T-helper 2 cell treated with Interferon-gamma antibody and Interleukin-4, amounts not matched to agents 5 μg/mL and 100 μg/mL, for 36 hours (primary cell): ENCODE measurements at regions not wholly inside any gene's neighbourhood (a gene's known extent, or its start where the extent isn't known, plus 50 kb on each side); places are given as distances from the start of the nearest gene placed in this dataset.
"Not testable (repeated sequence)": the region's sequence is repeated elsewhere in the genome, so short reads cannot be mapped to it uniquely, and the experiment has no call there.

Source experiments
- DNase-seq: peaks from one replicate; pipeline ENCODE4 v3.0.0; 2021; ENCODE audit warnings: low spot score
- H3K27ac Mint-ChIP-seq: one replicate; pipeline ENCODE4 v1.8.0; 2021; ENCODE audit warnings: mild to moderate bottlenecking, mixed read lengths
- H3K27me3 Mint-ChIP-seq: one replicate; pipeline ENCODE4 v1.8.0; 2021; ENCODE audit warnings: low read depth, mixed read lengths
- H3K36me3 Mint-ChIP-seq: one replicate; pipeline ENCODE4 v1.8.0; 2021; ENCODE audit warnings: low read depth, mixed read lengths
- H3K4me1 Mint-ChIP-seq: one replicate; pipeline ENCODE4 v1.8.0; 2021; ENCODE audit warnings: low read depth, mixed read lengths
- H3K4me3 Mint-ChIP-seq: one replicate; pipeline ENCODE4 v1.8.0; 2022; ENCODE audit warnings: mild to moderate bottlenecking, moderate library complexity, mixed read lengths
- H3K9me3 Mint-ChIP-seq: one replicate; pipeline ENCODE4 v1.8.0; 2021; ENCODE audit warnings: mixed read lengths

- Mint-ChIP-seq H3K36me3 (no peaks in the 10 kb centered on the region), H3K4me1 (no peaks in the 10 kb centered on the region), H3K27me3 (no peaks in the 10 kb centered on the region), H3K27ac (no peak overlapping the region), H3K9me3 (peaks cover 32% of the 10 kb centered on the region), H3K4me3 (no peak overlapping the region)
- DNase-seq = no peak
These were observed 1538.9 kb upstream of the RAG2 start for GRCh38 chr11:38136887-38137286.

- H3K9me3 Mint-ChIP-seq = peaks cover 36% of the 10 kb centered on the region
- H3K36me3 Mint-ChIP-seq = no peaks in the 10 kb centered on the region
- H3K27ac Mint-ChIP-seq = no peak overlapping the region
- no peaks in the 10 kb centered on the region for H3K4me1 Mint-ChIP-seq
- DNase-seq = no peak
- H3K4me3 Mint-ChIP-seq = no peak overlapping the region
- H3K27me3 Mint-ChIP-seq = no peaks in the 10 kb centered on the region
These were observed 1533.5 kb upstream of the RAG2 start for GRCh38 chr11:38131535-38131934.

- H3K4me1 Mint-ChIP-seq = no peaks in the 10 kb centered on the region
- H3K27me3 Mint-ChIP-seq = no peaks in the 10 kb centered on the region
- no peak for DNase-seq
- H3K4me3 Mint-ChIP-seq = no peak overlapping the region
- H3K36me3 Mint-ChIP-seq = no peaks in the 10 kb centered on the region
- H3K27ac Mint-ChIP-seq = no peak overlapping the region
- H3K9me3 Mint-ChIP-seq = peaks cover 34% of the 10 kb centered on the region
These were observed 1532.9 kb upstream of the RAG2 start for GRCh38 chr11:38130976-38131375.

GRCh38 chr11:38130514-38130913 is 1532.5 kb upstream of the RAG2 start:
- Mint-ChIP-seq H3K27me3 (no peaks in the 10 kb centered on the region), H3K36me3 (no peaks in the 10 kb centered on the region), H3K27ac (no peak overlapping the region), H3K9me3 (peaks cover 35% of the 10 kb centered on the region), H3K4me3 (no peak overlapping the region), H3K4me1 (no peaks in the 10 kb centered on the region)
- no peak for DNase-seq

- no peaks in the 10 kb centered on the region for H3K4me1 Mint-ChIP-seq
- H3K27me3 Mint-ChIP-seq = no peaks in the 10 kb centered on the region
- peaks cover 34% of the 10 kb centered on the region for H3K9me3 Mint-ChIP-seq
- no peak for DNase-seq
- H3K4me3 Mint-ChIP-seq = no peak overlapping the region
- H3K36me3 Mint-ChIP-seq = no peaks in the 10 kb centered on the region
- H3K27ac Mint-ChIP-seq = no peak overlapping the region
These were observed 1525.6 kb upstream of the RAG2 start for GRCh38 chr11:38123673-38124072.

GRCh38 chr11:38116616-38117015 is 1518.6 kb upstream of the RAG2 start:
- not testable (repeated sequence) for H3K27me3 Mint-ChIP-seq, H3K4me1 Mint-ChIP-seq, H3K36me3 Mint-ChIP-seq, H3K4me3 Mint-ChIP-seq, H3K27ac Mint-ChIP-seq, DNase-seq
- peaks cover 47% of the 10 kb centered on the region for H3K9me3 Mint-ChIP-seq

- H3K27me3 Mint-ChIP-seq, H3K4me1 Mint-ChIP-seq, H3K36me3 Mint-ChIP-seq, DNase-seq, H3K27ac Mint-ChIP-seq, H3K4me3 Mint-ChIP-seq: not testable (repeated sequence)
- H3K9me3 Mint-ChIP-seq = peaks cover 48% of the 10 kb centered on the region
These were observed 1517.3 kb upstream of the RAG2 start for GRCh38 chr11:38115381-38115780.

- DNase-seq = no peak
- Mint-ChIP-seq H3K4me3 (no peak overlapping the region), H3K36me3 (no peaks in the 10 kb centered on the region), H3K9me3 (peaks cover 33% of the 10 kb centered on the region), H3K27ac (no peak overlapping the region), H3K27me3 (no peaks in the 10 kb centered on the region), H3K4me1 (no peaks in the 10 kb centered on the region)
These were observed 1502.9 kb upstream of the RAG2 start for GRCh38 chr11:38100836-38101462.

GRCh38 chr11:38095268-38095667 is 1497.2 kb upstream of the RAG2 start:
- H3K36me3 Mint-ChIP-seq = no peaks in the 10 kb centered on the region
- no peaks in the 10 kb centered on the region for H3K27me3 Mint-ChIP-seq
- DNase-seq = no peak
- no peak overlapping the region for H3K27ac Mint-ChIP-seq
- H3K4me1 Mint-ChIP-seq = no peaks in the 10 kb centered on the region
- peaks cover 27% of the 10 kb centered on the region for H3K9me3 Mint-ChIP-seq
- no peak overlapping the region for H3K4me3 Mint-ChIP-seq

GRCh38 chr11:38089726-38090125 is 1491.7 kb upstream of the RAG2 start:
- H3K9me3 Mint-ChIP-seq = peaks cover 25% of the 10 kb centered on the region
- H3K4me1 Mint-ChIP-seq = no peaks in the 10 kb centered on the region
- H3K4me3 Mint-ChIP-seq = no peak overlapping the region
- H3K36me3 Mint-ChIP-seq = no peaks in the 10 kb centered on the region
- DNase-seq = no peak
- H3K27me3 Mint-ChIP-seq = no peaks in the 10 kb centered on the region
- no peak overlapping the region for H3K27ac Mint-ChIP-seq

- H3K9me3 Mint-ChIP-seq = peaks cover 30% of the 10 kb centered on the region
- H3K4me1 Mint-ChIP-seq = no peaks in the 10 kb centered on the region
- DNase-seq = no peak
- H3K27me3 Mint-ChIP-seq = no peaks in the 10 kb centered on the region
- H3K36me3 Mint-ChIP-seq = no peaks in the 10 kb centered on the region
- H3K27ac Mint-ChIP-seq = no peak overlapping the region
- no peak overlapping the region for H3K4me3 Mint-ChIP-seq
These were observed 1462.9 kb upstream of the RAG2 start for GRCh38 chr11:38060920-38061319.

GRCh38 chr11:38060136-38060535 is 1462.1 kb upstream of the RAG2 start:
- Mint-ChIP-seq H3K9me3 (peaks cover 24% of the 10 kb centered on the region), H3K4me1 (no peaks in the 10 kb centered on the region), H3K36me3 (no peaks in the 10 kb centered on the region), H3K27me3 (no peaks in the 10 kb centered on the region), H3K4me3 (no peak overlapping the region), H3K27ac (no peak overlapping the region)
- DNase-seq = no peak

GRCh38 chr11:38046571-38047135 is 1448.6 kb upstream of the RAG2 start:
- Mint-ChIP-seq H3K4me3 (no peak overlapping the region), H3K27ac (no peak overlapping the region), H3K36me3 (no peaks in the 10 kb centered on the region), H3K4me1 (no peaks in the 10 kb centered on the region), H3K27me3 (no peaks in the 10 kb centered on the region), H3K9me3 (peaks cover 29% of the 10 kb centered on the region)
- no peak for DNase-seq

- Mint-ChIP-seq H3K9me3 (peaks cover 24% of the 10 kb centered on the region), H3K4me3 (no peak overlapping the region), H3K27ac (no peak overlapping the region), H3K4me1 (no peaks in the 10 kb centered on the region), H3K36me3 (no peaks in the 10 kb centered on the region), H3K27me3 (no peaks in the 10 kb centered on the region)
- no peak for DNase-seq
These were observed 1445.0 kb upstream of the RAG2 start for GRCh38 chr11:38043060-38043459.

- H3K27ac Mint-ChIP-seq = no peak overlapping the region
- DNase-seq = no peak
- H3K9me3 Mint-ChIP-seq = peaks cover 40% of the 10 kb centered on the region
- no peak overlapping the region for H3K4me3 Mint-ChIP-seq
- H3K4me1 Mint-ChIP-seq = no peaks in the 10 kb centered on the region
- H3K36me3 Mint-ChIP-seq = no peaks in the 10 kb centered on the region
- H3K27me3 Mint-ChIP-seq = no peaks in the 10 kb centered on the region
These were observed 1440.7 kb upstream of the RAG2 start for GRCh38 chr11:38038777-38039176.
